C4-2B (cell line): ENCODE measurements at regions not wholly inside any gene's neighbourhood (a gene's known extent, or its start where the extent isn't known, plus 50 kb on each side); places are given as distances from the start of the nearest gene placed in this dataset.

Experiments
- CTCF ChIP-seq: fragments of 450-650 bp; conservative IDR thresholded peaks from 2 replicates; pipeline ENCODE4 v1.5.1; 2017; ENCODE audit warnings: mild to moderate bottlenecking
- ZFX ChIP-seq: fragments of 450-650 bp; IDR thresholded peaks from 2 replicates; pipeline ENCODE4 v1.6.1; 2017

DNA sequence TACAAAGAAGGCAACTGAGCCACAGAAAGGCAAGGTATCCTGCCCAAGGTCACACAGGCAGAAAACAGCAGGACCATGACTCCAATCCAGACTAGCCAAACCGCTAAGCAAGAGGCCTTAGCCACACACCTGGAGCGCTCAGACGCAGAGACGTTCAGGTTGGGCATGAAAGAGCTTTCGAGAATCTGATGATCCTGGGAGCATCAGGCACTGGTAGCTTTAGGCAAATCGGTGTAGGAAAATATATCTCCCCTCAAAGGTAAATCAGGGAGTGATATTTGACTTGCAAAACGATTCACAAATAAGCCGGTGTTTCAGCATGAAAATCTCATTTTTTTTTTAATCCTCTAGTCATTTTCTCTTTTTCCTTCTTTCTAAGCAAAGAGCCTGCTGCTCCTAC is 279.0 kb downstream of the MRTFB start:
- TF ChIP-seq CTCF (no peak), ZFX (no peak)
